Spleen (tissue), 11 donors: ENCODE measurements at regions not wholly inside any gene's neighbourhood (a gene's known extent, or its start where the extent isn't known, plus 50 kb on each side); places are given as distances from the start of the nearest gene placed in this dataset.

Experiments used
- DNase-seq: peaks from one replicate; pipeline ENCODE4 v3.0.0-alpha.2; 2020
- H3K27ac ChIP-seq, 8 donors: fragments of 200-600 bp; sonication (generic) in 7 of 8; 1 replicate in 4 of 8; 2 replicates in 4 of 8; pipeline versions ENCODE4 v1.5.0 to v1.8.0; 2016 to 2021; ENCODE audit warnings: inconsistent platforms in 4 of 8, mild to moderate bottlenecking in 4 of 8, moderate library complexity in 1 of 8
- H3K27me3 ChIP-seq, 7 donors: fragments of 200-600 bp; sonication (generic) in 6 of 7; replicated peaks in 1 of 7; 1 replicate in 4 of 7; 2 replicates in 3 of 7; pipeline versions ENCODE4 v1.5.0 to v1.8.0; 2016 to 2021; ENCODE audit warnings: inconsistent platforms in 3 of 7, mild to moderate bottlenecking in 1 of 7
- H3K36me3 ChIP-seq, 6 donors: fragments of 200-600 bp; sonication (generic) in 5 of 6; 1 replicate in 4 of 6; 2 replicates in 2 of 6; pipeline versions ENCODE4 v1.5.0 to v1.8.0; 2016 to 2021; ENCODE audit warnings: inconsistent platforms in 2 of 6
- H3K4me1 ChIP-seq, 6 donors: fragments of 200-600 bp; sonication (generic) in 5 of 6; 1 replicate in 3 of 6; 2 replicates in 3 of 6; pipeline versions ENCODE4 v1.5.0 to v1.8.0; 2016 to 2021; ENCODE audit warnings: inconsistent platforms in 3 of 6
- H3K4me3 ChIP-seq, 8 donors: fragments of 200-600 bp; sonication (generic) in 7 of 8; 1 replicate in 4 of 8; 2 replicates in 4 of 8; pipeline versions ENCODE4 v1.5.0 to v1.8.0; 2016 to 2021; ENCODE audit warnings: inconsistent platforms in 4 of 8, mild to moderate bottlenecking in 4 of 8, moderate library complexity in 2 of 8
- H3K9me3 ChIP-seq, 8 donors: fragments of 200-600 bp; sonication (generic) in 7 of 8; 1 replicate in 4 of 8; 2 replicates in 4 of 8; pipeline versions ENCODE4 v1.5.0 to v1.8.0; 2016 to 2021; ENCODE audit warnings: inconsistent platforms in 4 of 8
- CTCF ChIP-seq, 11 experiments: fragments of 200-600 bp in 7 of 11; fragments of 450-650 bp in 4 of 11; sonication (generic) in 4 of 11; IDR thresholded peaks in 8 of 11; conservative IDR thresholded peaks in 3 of 11; 1 replicate in 7 of 11; 2 replicates in 4 of 11; pipeline versions ENCODE4 v1.4.0 to v1.8.0; 2016 to 2021; ENCODE audit warnings: antibody characterized with exemption in 11 of 11, inconsistent platforms in 4 of 11, mild to moderate bottlenecking in 1 of 11
- POLR2A ChIP-seq, 3 donors: fragments of 450-650 bp; IDR thresholded peaks; one replicate each; pipeline ENCODE4 v1.5.1; 2017; ENCODE audit warnings: antibody characterized with exemption in 3 of 3, mild to moderate bottlenecking in 1 of 3
- POLR2AphosphoS5 ChIP-seq, 3 donors: sonication (generic); formaldehyde crosslinking; IDR thresholded peaks; one replicate each; pipeline ENCODE4 v1.5.1; 2017; ENCODE audit warnings: antibody characterized with exemption in 3 of 3
- WGBS, 5 donors: extraction: QIAGEN DNeasy Blood & Tissue Kit in 3 of 5; methylation state at CpG; one replicate each; pipeline versions ENCODE4 v1.1.5 to v1.1.7; 2013 to 2018; 5-methylcytosine and 5-hydroxymethylcytosine counted together
- intact Hi-C: fragments of 100-400 bp; cut with DNase I; formaldehyde crosslinking; loops from one replicate; pipeline ENCODE4 v1.15.0; 2023; ENCODE audit warnings: low total_unique reads
- donor health status: healthy with polysubstance abuse.
- donor health status: DM: no; HTN: no; CAD: no; lungs with moderate emphysema.
- donor health status: DM: no; HTN: no; CAD: no.
- donor health status: Bipolar disorder and iron deficiency.
- donor health status: healthy.
- donor health status: DM: no; HTN: no; CAD: no.
- donor health status: DM: yes; HTN: yes; CAD: no.

DNA sequence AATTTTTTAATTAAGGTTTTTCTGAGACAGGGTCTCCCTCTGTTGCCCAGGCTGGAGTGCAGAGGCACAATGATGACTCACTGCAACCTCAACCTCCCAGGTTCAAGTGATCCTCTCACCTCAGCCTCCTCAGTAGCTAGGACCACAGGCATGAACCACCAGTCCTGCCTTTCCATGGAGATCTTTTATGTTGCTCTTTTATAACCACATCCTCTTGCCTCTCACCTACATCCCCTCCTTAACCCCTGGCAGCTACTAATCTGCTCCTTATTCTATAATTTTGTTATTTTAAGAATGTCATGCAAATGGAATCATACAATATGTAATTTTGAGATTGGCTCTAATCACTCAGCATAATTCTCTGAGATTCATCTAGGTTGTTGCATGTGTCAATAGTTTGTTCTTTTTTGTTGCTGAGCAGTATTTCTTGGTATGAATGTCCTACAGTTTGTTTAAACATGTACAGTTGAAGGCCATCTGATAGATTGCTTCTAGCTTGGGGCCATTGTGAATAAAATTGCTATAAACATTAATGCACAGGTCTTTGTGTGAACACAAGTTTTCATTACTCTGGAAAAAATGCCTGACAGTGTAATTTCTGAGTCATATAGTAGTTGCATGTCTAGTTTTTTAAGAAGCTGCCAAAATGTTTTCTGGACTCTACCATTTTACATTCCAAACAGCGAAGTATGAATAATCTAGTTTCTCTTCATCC lies 249.2 kb upstream of the AMIGO2 start:
- no peaks in the 10 kb centered on the region for H3K9me3 ChIP-seq
- no peak overlapping the region for H3K27ac ChIP-seq
- H3K36me3 ChIP-seq, result no peaks in the 10 kb centered on the region
- H3K4me3 ChIP-seq, result no peak overlapping the region
- DNase-seq, result no peak
- 84 to 98% (median 89%) methylated on average over 1 of the region's 1 CpG for WGBS, 5 donors
- H3K4me1 ChIP-seq, result peaks cover 0 to 4% (median 0%) of the 10 kb centered on the region in 6 donors
- intact Hi-C loops, result no loop called here
- no peaks in the 10 kb centered on the region for H3K27me3 ChIP-seq
- no peak for TF ChIP-seq POLR2A (IDR thresholded peaks at IDR 0.05)

GRCh38 chr12:47326190-47326589 lies 246.4 kb upstream of the AMIGO2 start:
- no peaks in the 10 kb centered on the region for H3K27me3 ChIP-seq
- intact Hi-C loops, result no loop called here
- H3K27ac ChIP-seq, result no peak overlapping the region
- no peak overlapping the region for H3K4me3 ChIP-seq
- H3K4me1 ChIP-seq, result peaks cover 0 to 5% (median 0%) of the 10 kb centered on the region in 6 donors
- 84 to 94% (median 88%) methylated on average over 5 of the region's 5 CpGs for WGBS, 5 donors
- no peaks in the 10 kb centered on the region for H3K9me3 ChIP-seq
- TF ChIP-seq POLR2A (IDR thresholded peaks at IDR 0.05) (no peak), POLR2AphosphoS5 (IDR thresholded peaks at IDR 0.05) (no peak)
- no peaks in the 10 kb centered on the region for H3K36me3 ChIP-seq
- no peak for DNase-seq

GRCh38 chr12:47323802-47324201 lies 244.0 kb upstream of the AMIGO2 start:
- H3K4me1 ChIP-seq, result peaks cover 0 to 9% (median 6%) of the 10 kb centered on the region in 6 donors
- H3K27me3 ChIP-seq, result no peaks in the 10 kb centered on the region
- no peak overlapping the region for H3K4me3 ChIP-seq
- TF ChIP-seq POLR2AphosphoS5 (IDR thresholded peaks at IDR 0.05) (no peak), CTCF (IDR thresholded peaks at IDR 0.05 in 8 of 11, conservative IDR thresholded peaks at IDR 0.05 in 3 of 11) (no peak), POLR2A (IDR thresholded peaks at IDR 0.05) (no peak)
- intact Hi-C loops, result no loop called here
- DNase-seq, result no peak
- no peak overlapping the region for H3K27ac ChIP-seq
- no peaks in the 10 kb centered on the region for H3K36me3 ChIP-seq
- 62 to 89% (median 85%) methylated on average over 2 of the region's 2 CpGs for WGBS, 5 donors
- H3K9me3 ChIP-seq, result no peaks in the 10 kb centered on the region

DNA sequence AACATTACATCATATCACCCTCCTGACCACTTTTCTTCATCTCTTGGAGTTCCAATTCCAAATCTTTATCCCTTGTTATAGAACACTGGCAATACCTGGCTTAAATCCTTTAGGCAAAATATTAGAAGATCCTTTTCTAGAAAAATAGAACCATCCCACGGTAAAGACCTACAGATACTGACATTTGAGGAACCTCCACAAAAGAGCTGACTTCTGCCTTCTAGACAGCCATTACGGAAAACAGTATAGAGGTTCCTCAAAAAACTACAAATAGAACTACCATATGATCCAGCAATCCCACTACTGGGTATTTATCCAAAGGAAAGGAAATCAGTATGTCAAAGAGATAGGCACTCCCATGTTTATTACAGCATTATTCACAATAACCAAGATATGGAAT lies 241.7 kb upstream of the AMIGO2 start:
- no peak for DNase-seq
- Histone ChIP-seq H3K27ac (no peak overlapping the region), H3K36me3 (no peaks in the 10 kb centered on the region), H3K9me3 (no peaks in the 10 kb centered on the region), H3K4me1 (peaks cover 7 to 32% (median 28%) of the 10 kb centered on the region in 6 donors), H3K4me3 (no peak overlapping the region), H3K27me3 (no peaks in the 10 kb centered on the region)
- intact Hi-C loops, result no loop called here
- WGBS, 5 donors, result 0 to 85% (median 61%) methylated on average over 2 of the region's 2 CpGs
- TF ChIP-seq CTCF (IDR thresholded peaks at IDR 0.05 in 8 of 11, conservative IDR thresholded peaks at IDR 0.05 in 3 of 11) (no peak), POLR2AphosphoS5 (IDR thresholded peaks at IDR 0.05) (no peak), POLR2A (IDR thresholded peaks at IDR 0.05) (no peak)

DNA sequence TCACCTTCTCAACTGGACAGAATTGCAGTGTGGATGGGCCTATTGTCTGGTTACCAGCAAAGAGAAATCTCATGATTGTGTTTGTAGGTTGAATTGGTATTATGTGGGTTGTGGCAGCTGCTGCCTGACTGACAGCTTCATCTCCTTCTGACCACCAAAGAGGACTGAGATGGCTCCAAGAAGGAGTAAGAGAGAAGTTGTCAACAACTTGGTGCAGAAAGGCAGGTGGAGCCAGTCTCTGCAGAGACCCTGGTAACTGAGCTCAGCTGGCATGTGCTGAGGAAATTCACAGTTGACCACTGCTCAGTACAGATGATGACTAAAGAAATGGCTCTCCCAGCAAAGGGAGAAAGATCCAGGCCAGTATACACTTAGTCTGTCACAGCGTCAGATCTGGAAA lies 240.0 kb upstream of the AMIGO2 start:
- intact Hi-C loops, result no loop called here
- H3K4me3 ChIP-seq, result no peak overlapping the region
- H3K4me1 ChIP-seq, result peaks cover 8 to 48% (median 45%) of the 10 kb centered on the region in 6 donors
- H3K27ac ChIP-seq, result peak overlapping the region in 7 of 8 donors; percentile 10 to 89 (median 87)
- no peak for DNase-seq
- 95 to 100% (median 96%) methylated on average over 1 of the region's 1 CpG for WGBS, 5 donors
- H3K9me3 ChIP-seq, result no peaks in the 10 kb centered on the region
- no peaks in the 10 kb centered on the region for H3K36me3 ChIP-seq
- no peaks in the 10 kb centered on the region for H3K27me3 ChIP-seq
- TF ChIP-seq POLR2A (IDR thresholded peaks at IDR 0.05) (no peak), POLR2AphosphoS5 (IDR thresholded peaks at IDR 0.05) (no peak), CTCF (IDR thresholded peaks at IDR 0.05 in 8 of 11, conservative IDR thresholded peaks at IDR 0.05 in 3 of 11) (no peak)
